Cerebellar nuclear complex (tissue), 1 donor: ENCODE measurements at regions not wholly inside any gene's neighbourhood (a gene's known extent, or its start where the extent isn't known, plus 50 kb on each side); places are given as distances from the start of the nearest gene placed in this dataset.

Source experiments
- DNase-seq, 2 experiments: peaks; one replicate each; lab custom pipeline; 2025; lab: John Stamatoyannopoulos, UW

DNA sequence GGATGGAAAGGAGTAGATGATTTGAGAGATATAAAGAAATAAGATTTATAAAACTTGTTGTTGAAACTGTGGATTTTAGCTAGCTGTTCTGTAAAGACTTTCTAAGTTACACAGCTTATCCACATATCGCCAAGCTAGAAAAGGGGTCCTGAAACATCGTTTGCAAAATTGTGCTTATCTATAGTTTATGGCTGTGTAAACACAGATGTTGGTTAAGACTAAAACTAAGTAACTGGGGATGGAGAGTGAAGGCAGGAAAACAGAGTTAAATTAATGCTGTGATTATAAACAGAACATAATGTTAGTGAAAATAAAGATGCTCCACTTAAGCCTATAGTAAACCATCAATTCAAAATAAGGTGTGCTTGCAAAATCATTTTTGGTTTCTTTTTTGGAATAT, 311.3 kb upstream of the DDHD1 start:
- DNase-seq: no peak

DNA sequence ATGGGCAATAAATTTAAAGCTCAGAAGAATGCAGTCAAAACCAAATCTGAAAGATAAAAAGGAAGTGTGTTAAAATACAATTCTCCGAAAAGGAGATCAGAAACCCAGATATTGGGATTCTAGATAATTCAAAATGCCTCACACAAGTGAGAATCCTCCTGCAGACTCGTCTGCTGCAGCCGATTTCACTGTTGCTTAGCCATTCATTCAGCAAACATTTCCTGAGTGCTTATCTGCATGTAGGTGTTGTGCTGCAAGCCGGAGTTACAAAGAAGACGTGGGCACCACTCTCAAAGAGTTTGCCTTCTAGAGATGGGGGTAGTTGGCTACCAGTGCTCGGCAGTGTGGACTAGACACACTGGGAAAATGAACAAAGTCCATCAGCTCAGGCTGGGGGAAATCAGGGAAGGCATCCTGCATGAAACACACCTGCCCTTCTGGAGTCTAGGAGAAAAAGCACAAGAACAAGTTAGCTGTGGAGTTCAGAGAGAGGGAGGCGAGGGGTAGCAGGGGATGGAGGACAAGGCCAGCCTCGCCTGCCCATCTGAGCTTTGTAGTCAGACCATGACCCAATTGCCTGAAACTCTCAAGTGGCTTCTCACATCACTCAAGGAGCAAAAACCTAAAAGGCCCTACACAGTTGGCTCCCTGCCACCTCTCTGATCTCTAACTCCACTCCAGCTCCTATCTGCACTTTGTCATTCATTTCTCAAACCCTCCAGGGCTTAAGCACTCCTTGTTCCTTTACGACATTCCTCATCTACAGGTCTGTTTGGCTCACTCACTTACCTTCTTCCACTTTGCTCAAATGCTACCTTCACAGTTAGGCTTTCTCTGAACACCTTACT, 310.0 kb upstream of the DDHD1 start:
- no peak for DNase-seq

DNA sequence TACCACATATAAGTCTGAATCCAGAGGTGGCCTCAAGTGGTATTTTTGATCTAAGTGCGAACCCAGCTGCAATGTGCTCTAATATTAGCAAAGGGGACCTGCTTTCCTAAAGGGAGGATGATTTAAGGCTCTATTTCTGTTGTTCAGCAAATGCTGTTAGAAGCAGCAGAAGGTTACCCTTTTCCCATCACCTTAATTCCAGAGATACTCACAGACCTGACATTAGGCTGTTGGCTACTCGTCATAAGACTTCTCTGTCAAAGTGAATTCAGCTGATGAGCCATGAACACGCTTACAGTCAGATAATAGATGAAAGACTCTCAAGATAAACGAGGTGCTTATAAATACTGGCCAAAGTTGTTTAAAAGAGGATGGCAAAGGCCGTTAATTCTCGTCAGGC, 308.7 kb upstream of the DDHD1 start:
- no peak for DNase-seq

DNA sequence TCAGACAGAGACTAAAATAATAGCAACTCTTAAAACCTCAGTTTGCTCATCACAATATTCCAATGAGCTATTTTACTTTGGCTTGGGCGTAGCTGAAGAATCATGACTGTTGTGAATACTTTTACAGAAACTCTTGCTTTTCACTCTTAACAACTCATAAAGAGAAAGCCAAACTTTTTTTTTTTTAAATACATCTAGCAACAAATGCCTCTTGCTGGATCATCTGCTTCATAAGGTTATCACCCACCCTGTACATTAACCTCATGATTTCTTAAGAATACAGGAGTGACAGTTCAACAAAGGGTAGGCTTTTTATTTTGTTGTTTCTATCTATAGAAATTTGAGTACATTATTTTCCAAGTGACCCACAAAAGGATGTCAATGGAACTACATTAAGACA, 307.4 kb upstream of the DDHD1 start:
- no peak for DNase-seq

DNA sequence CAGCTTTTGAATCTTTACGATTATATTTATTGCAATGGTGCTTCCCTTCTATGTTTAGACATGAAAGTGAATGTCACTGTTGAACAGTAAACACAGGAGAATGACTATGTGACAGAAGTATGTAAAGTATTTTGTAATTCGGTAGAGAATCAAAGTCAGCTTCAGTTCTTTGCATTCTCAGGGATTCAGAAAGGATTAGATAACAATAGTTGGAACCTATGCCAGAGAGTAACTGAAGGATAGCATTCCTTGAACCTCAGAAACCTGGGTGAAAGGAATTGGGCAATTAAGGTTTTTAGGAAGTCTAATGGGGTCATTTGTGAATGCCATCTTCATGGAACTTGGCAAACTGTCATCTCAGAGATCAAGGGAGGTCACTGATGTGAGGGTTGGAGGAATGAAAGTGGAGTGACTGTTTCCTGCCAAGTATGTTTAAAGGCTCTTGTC, 305.3 kb upstream of the DDHD1 start:
- DNase-seq: no peak

DNA sequence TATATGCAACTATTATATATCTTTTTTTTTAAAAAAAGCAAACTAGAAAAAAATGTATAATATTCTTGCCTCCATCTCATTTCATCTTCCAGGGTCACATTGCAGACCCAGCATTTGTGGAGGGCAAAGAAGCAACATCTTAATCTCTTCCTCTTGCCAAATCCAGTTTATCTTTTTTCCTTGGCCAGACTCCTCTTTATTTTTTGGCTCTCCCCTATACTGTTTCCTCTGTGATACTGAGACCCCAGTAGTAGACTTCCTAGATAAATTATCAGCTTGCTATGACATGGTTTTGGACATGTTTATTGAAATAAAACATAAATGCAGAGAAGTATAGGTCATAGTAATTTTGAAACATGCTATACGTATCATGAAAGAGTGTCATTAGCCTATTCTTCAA, 303.8 kb upstream of the DDHD1 start:
- no peak for DNase-seq

DNA sequence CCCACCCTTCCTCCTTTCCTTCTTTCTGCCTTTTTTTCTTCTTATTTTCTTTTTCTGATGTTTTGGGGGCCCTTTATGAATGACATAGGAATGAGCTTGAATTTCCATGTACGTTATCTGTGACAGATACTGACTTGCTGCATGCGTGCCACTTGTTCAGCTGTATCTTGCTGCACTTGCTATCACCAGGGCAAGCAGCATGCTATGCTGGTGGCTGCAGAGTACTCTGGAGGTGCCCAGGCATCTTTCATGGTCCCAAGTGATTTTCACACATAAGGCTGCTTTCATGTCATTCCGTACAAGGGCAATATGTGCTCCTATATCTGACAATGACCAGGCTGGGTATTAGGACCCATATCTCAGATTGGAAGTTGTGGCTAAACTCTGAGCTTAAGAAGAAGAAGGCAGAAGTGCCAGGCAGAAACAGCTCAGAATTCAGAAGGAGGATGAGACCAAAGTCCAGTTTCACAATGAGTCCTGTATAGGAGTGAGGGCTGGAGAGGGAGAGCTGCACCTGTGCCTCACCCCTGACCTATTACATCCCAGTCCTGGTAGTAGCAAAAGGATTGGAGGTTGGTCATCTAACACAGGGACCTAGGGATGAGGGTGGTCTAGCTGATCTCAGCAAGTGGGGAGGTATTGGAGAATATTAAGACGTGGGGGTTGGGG, 299.0 kb upstream of the DDHD1 start:
- DNase-seq: no peak

DNA sequence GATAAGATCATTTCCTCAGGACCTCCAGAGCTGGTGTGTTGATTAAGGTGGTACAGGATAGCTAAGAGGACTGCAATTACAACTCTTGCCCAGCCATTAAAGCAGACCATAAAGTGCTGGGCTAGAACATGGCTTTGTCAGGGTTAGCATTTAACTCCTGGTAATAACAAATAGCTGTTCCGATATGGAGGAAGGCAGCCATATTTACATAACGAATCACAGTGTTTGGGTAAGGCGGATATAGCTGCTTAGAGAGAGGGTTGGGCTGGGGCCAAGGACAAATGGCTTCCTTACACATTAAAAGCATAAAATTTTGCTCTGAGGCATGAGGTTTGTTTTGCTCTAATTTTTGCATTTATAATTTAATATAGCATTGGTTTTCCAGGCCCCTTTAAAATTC, 297.7 kb upstream of the DDHD1 start:
- no peak for DNase-seq

DNA sequence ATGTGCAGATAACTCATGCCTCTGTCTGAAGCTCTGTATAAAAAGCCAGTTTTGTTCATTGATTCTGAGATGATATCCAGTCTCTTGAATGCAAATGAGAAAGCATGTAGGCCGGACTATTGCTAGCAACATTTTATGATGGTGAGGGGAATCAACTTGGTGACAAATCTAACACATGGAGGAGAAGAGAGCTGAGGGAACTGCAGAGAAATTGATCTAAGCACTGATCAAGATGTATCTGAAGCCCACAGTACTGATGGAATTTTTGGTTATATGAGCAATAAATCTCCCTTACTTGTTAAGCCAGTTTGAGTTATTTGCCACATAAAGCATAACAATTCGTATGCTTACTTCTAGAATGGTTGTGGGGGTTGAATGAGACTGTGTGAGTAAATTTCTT, 295.6 kb upstream of the DDHD1 start:
- no peak for DNase-seq

DNA sequence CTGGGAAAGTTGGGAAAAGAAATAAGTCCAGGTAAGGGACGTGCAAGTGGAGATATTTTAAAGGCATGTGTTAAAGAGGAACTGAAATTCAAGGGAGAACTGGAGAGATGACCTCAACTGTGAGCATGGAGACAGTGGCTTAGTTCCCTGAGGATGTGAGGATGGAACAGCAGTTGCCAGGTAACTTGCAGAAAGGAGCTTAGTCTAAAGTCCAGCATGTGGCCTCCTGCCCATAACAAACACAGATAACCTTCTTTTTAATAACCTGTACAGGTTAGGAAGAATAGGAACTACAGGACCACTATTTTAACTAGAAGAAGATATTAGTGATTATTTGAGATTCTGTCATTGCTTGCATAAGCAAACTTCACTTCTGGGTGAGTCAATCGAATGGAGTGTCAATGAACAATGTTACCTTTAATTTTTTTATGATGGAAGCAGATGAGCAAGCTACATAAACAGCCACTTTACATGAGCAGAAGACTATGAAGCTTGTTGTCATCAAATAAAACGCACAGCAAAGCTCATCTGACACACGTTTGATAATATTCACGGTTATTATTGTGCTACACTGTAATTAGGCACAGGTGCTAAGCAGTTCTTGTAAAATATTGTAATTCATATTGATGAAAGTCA, 291.7 kb upstream of the DDHD1 start:
- DNase-seq: no peak

DNA sequence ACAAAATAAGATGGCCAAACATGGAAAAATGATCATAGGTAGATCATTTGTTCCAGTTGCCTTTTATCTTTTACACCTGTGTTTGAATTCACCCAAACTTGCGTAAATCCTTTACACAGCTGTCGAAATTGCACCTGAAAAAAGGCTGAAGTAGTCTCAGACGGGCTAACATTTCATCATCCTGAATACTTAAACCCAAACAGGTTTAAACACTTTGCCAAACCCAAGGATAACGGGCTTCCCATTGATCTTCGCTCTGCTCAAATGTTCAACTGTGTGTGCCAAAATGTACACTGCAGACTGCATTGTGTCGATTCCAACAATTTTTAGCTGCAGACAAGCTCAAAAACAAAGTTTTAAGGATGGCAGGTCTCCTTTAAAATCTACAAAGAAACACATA, 288.7 kb upstream of the DDHD1 start:
- DNase-seq: no peak

DNA sequence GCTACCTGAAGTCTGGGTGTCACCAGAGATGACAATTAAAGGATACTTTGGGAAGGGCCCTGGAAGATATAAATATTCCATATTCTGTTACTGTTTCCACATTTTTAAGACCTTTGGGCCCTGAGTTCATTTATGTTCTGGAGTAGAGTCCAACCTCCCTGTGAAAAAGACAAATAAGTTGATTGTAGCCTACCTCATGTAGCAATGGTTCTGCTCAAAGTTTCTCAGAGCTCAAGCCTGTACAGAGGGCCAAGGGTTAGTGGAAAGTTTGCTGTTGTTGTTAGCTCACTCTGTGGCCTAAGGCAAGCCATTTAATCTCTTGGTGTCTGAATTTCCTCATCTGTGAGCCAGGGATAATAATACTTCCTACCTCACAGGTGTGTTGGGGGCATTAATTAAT, 284.7 kb upstream of the DDHD1 start:
- no peak for DNase-seq

DNA sequence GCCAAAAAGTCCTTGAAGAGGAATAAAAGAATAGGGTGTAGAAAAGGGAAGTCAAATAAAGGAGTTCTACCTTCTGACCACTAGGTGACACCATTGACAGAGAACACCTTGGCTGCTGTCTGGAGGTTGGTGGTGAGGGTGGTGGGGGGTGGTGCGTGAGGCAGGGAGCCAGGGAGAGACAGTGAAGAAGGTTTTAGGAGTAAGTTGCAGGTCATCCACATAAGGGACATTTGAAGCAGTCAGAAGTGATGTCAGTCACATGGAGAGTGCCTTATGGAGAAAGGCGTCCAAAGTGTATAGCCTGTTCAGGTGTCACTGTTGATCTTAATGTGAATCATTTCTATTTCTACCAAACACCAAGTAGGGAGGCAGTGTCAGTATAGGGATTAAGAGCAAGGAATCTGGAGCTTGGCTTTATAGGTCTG, 279.3 kb upstream of the DDHD1 start:
- DNase-seq: no peak

DNA sequence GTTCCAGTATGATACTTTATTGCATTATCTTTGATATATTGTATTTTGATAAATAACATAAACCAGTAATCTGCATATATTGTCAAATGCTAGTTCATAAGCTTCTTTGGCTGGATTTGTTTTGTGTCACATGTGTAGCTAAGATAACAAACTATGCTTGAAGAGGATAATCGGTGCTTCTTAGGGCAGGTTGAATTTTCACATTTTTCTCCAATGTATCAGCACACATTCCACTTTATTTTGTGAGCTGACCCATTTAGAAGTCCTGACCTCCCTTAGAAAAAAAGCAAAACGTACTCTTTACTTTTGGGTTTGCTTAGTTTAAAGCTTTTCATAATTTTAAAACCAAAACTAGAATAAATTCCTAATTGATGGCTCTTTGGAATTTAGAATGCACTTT, 277.7 kb upstream of the DDHD1 start:
- no peak for DNase-seq

DNA sequence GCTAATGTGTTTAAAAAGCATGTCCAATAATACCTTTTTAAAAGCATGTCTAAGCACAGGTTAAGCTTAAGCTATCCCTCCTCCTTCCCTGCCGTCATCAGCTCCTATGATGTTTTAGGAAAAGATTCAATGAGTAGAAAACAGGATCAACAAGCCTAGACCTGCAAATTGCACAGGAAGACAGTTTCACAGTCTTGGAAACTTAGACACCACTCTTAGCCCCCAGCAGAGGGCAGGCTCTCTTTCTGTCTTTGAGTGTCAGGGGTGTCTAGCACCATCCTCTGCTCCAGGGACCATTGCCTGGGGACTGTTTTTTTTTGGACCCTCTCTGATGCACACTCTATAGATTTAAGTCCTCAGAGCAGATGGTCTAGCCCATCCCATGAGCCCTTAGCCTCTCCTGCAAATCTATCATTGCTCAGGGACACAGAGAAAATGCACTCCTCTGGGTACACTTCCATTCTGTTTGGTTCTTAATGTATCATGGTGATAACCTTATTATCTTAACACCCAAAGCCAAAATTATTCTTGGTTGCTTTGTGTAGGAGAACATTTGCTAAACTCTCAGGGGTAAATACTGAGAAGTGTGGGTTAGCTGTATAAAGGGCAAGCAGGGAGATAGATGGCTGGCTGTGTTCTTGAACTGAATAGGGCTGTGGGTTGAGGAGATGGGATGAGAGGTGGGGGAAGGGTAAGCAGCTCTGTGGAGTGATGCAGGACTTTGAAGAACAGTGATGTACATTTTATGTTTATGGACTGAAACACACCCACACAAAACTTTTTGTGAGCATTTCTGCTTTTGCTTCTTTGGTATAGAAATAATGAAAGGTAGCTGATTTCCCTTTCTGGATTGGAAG, 259.9 kb upstream of the DDHD1 start:
- DNase-seq: no peak

DNA sequence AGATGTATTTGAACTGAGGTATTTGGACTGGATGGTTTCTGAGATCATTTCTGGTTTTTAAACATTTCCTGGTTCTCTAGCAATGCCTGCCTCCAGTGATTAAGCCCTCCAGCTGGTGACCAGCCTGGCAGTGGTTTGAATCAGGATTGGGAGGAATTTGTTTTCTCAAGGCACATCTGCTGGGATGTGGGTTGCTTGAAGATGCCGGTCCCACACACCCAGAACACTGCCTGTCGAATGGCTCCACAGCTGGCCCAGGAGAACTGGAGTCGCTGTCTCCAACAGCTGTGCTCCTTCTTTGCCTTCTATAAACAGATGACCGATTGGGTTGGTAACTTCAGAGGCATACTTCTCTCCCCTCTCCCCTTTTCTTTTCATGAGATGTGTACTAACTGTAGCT, 258.0 kb upstream of the DDHD1 start:
- DNase-seq: no peak

DNA sequence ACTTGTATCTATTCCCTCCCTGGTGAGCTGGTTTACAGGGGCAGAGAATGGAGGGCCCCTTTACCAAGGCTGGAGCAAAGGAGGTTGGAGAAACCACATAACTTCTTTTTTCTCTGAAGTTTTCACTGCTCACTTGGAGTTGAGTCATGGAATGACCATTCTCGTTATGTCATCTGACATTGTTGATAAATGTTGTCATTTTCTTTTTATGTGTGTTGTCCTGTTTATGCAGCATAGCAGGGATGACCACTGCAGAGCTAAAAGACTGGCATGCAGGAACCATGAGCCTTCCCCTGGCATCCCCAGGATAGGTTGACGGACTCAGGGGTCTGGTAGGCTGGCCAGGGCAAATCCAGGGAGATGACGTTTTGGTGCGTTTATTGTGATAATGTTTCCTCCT, 256.8 kb upstream of the DDHD1 start:
- DNase-seq: no peak

DNA sequence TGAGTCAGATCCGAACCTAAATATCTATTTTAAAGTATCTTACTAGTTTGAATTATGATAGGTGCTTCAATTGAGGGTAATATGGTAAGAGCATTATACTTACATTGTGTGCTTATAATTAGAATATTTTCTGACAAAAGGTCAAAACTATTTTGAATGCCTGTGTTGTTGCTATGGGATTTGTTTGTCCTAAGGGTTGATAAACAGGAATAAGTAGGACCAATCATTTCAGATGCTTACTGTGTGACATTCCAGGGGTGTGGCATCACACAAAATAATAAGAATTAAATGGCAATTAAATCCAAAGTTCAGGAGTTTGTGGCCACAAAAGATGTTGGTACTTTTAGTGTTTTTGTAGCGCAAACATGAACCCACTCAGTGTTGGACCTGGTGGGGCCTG, 256.2 kb upstream of the DDHD1 start:
- no peak for DNase-seq

DNA sequence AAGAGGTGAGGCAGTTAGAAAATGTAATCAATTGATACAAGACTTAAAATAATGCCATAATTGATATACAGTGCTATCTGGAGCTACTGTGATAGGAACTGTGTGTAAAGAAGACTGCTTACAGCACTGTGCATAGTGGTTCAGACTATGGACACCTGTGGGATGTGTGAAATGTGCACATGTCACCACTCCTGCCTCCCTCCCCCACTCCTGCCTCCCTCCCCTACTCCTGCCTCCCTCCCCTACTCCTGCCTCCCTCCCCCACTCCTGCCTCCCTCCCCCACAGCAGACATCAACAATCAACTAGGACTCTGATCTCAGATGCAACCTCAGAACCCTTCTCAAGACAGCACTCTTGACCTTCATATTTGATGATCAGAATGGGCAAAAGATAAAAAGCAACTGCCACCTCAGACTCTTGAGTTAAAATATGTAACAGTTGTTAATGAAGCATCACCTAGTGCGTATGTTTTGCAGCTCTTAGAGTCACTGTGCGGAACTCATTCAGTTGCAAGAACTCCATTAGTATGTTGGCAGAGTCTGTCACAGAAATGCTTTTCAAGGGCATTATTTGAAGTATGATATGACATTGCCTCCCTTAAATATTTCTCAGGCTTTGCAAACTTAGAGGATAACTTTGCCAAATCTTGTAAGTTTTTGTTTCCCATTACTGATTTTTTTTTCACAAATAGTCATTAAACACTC, 255.2 kb upstream of the DDHD1 start:
- DNase-seq: no peak

DNA sequence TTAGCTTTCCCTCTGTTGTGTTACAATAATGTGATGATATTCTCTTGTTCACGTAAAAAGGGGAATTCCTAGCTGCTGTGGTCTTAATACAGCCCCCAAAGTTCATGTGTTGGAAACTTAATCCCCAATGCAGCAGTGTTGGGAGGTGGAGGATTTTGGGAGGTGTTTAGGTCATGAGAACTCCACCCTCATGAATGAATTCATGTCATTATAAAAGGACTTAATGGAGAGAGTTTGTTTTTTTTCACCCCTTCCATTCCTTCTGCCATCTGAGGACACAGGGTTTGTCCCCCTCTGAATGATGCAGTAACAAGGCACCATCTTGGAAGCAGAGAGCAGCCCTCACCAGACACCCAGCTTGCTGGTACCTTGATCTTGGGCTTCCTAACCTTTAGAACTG, 253.4 kb upstream of the DDHD1 start:
- no peak for DNase-seq

DNA sequence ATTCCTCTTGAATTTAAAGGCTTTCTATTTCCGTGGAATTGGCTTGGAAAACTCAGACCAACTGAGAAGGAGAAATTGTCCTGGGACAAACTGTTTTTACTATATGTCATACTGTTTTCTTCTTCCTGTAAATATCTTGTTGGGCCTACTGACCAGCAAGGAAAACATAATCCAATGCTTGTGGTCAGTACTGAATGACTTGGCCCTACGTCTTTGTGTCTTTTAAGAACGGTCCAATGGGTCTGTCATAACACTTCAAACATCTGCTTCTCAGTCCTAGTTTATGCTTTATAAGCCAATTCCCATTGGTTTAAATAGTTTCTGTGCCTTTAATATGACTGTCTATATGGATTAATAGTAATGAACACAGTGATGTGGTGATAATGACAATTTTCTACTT, 248.5 kb upstream of the DDHD1 start:
- no peak for DNase-seq

DNA sequence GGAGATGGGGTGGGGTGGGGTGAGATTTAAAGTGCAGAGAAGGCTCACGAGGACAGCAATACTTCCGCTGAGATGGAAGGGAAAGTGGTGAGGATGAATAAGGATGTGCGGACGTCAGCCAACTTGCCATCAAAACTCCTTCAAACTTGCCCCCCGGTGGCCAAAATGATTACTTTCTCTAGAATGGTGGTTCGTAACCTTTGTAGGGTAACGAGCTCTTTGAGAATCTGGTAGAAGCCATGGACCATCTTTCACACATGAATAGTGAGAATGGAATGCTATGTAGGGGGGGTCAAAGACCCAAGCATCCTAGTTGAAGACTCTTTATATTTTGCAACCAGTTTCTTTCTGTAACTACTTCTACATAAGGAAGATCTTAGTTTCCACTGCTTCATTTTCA, 245.9 kb upstream of the DDHD1 start:
- no peak for DNase-seq
